ENCODE measurements at regions not wholly inside any gene's neighbourhood (a gene's known extent, or its start where the extent isn't known, plus 50 kb on each side); places are given as distances from the start of the nearest gene placed in this dataset.

DNA sequence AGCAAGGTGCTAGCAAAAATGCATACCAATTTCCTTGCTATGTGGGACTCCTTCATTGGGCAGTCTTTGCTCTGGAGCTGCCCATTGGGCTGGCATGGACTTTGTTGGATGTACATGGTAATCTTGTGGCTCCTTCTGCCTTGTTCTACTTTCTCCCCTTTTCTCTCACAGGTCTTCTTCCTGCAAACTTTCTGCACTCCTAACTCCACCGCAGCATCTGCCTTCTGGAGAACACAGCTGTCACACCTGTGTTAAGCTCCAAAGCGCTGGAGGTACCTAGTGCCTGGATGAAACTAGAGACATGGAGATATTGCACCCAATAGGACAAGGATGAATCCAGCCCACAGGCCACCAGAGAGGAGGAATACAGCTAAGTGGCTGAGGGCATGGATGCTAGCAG lies 60.7 kb upstream of the CCND2 start:
- TF ChIP-seq, protein P1, sequence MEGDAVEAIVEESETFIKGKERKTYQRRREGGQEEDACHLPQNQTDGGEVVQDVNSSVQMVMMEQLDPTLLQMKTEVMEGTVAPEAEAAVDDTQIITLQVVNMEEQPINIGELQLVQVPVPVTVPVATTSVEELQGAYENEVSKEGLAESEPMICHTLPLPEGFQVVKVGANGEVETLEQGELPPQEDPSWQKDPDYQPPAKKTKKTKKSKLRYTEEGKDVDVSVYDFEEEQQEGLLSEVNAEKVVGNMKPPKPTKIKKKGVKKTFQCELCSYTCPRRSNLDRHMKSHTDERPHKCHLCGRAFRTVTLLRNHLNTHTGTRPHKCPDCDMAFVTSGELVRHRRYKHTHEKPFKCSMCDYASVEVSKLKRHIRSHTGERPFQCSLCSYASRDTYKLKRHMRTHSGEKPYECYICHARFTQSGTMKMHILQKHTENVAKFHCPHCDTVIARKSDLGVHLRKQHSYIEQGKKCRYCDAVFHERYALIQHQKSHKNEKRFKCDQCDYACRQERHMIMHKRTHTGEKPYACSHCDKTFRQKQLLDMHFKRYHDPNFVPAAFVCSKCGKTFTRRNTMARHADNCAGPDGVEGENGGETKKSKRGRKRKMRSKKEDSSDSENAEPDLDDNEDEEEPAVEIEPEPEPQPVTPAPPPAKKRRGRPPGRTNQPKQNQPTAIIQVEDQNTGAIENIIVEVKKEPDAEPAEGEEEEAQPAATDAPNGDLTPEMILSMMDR (IDR thresholded peaks at IDR 0.05) = no peak
- TF ChIP-seq POLR2A (IDR thresholded peaks at IDR 0.05) (no peak), POLR2AphosphoS5 (IDR thresholded peaks at IDR 0.05; ENCODE audit: insufficient read depth in 1 of 2, low read depth in 1 of 2) (no peak)
